ENCODE measurements at regions not wholly inside any gene's neighbourhood (a gene's known extent, or its start where the extent isn't known, plus 50 kb on each side); places are given as distances from the start of the nearest gene placed in this dataset.

GRCh38 chr4:125828346-125828745 lies 513.6 kb downstream of the FAT4 start:
- no peak for DNase-seq

- no peak for DNase-seq
Observed at GRCh38 chr4:125832161-125832560, 517.4 kb downstream of the FAT4 start.

- DNase-seq, result no peak
Observed at GRCh38 chr4:125836597-125837195, 521.9 kb downstream of the FAT4 start.

- no peak for DNase-seq
Observed at GRCh38 chr4:125837493-125838201, 522.9 kb downstream of the FAT4 start.

- no peak for DNase-seq
Observed at GRCh38 chr4:125838202-125838601, 523.4 kb downstream of the FAT4 start.

- DNase-seq, result no peak
Observed at GRCh38 chr4:125838924-125839323, 524.2 kb downstream of the FAT4 start.

- no peak for DNase-seq
Observed at GRCh38 chr4:125843947-125844346, 529.2 kb downstream of the FAT4 start.

- no peak for DNase-seq
Observed at GRCh38 chr4:125847518-125847917, 532.8 kb downstream of the FAT4 start.

- no peak for DNase-seq
Observed at GRCh38 chr4:125849869-125850268, 535.1 kb downstream of the FAT4 start.

- DNase-seq, result no peak
Observed at GRCh38 chr4:125891597-125892258, 577.0 kb downstream of the FAT4 start.

GRCh38 chr4:125904802-125905201 lies 590.0 kb downstream of the FAT4 start:
- DNase-seq, result no peak

GRCh38 chr4:125911058-125911457 lies 596.3 kb downstream of the FAT4 start:
- DNase-seq, result no peak

- no peak for DNase-seq
Observed at GRCh38 chr4:125911481-125911880, 596.7 kb downstream of the FAT4 start.

GRCh38 chr4:125917559-125917958 lies 602.8 kb downstream of the FAT4 start:
- no peak for DNase-seq

GRCh38 chr4:125928652-125929051 lies 613.9 kb downstream of the FAT4 start:
- DNase-seq, result no peak

- DNase-seq, result no peak
Observed at GRCh38 chr4:125938541-125938940, 623.8 kb downstream of the FAT4 start.

GRCh38 chr4:125940426-125940825 lies 625.7 kb downstream of the FAT4 start:
- DNase-seq, result no peak

GRCh38 chr4:125944966-125945365 lies 630.2 kb downstream of the FAT4 start:
- no peak for DNase-seq

GRCh38 chr4:125948021-125948420 lies 633.3 kb downstream of the FAT4 start:
- DNase-seq, result no peak

GRCh38 chr4:125951261-125951887 lies 636.6 kb downstream of the FAT4 start:
- no peak for DNase-seq

GRCh38 chr4:125952631-125953030 lies 637.9 kb downstream of the FAT4 start:
- DNase-seq, result no peak

GRCh38 chr4:125956276-125956675 lies 641.5 kb downstream of the FAT4 start:
- no peak for DNase-seq

GRCh38 chr4:125958519-125958918 lies 643.8 kb downstream of the FAT4 start:
- no peak for DNase-seq

- no peak for DNase-seq
Observed at GRCh38 chr4:125961626-125962025, 646.9 kb downstream of the FAT4 start.
